ENCODE measurements at regions not wholly inside any gene's neighbourhood (a gene's known extent, or its start where the extent isn't known, plus 50 kb on each side); places are given as distances from the start of the nearest gene placed in this dataset.
"Not testable (repeated sequence)": the region's sequence is repeated elsewhere in the genome, so short reads cannot be mapped to it uniquely, and the experiment has no call there.

- H3K4me1 ChIP-seq (ENCODE audit: low read depth): no peaks in the 10 kb centered on the region
- peak; percentile 7 to 31 for DNase-seq (ENCODE audit: low read depth in 1 of 2, low spot score in 1 of 2)
- no peak overlapping the region for H3K27ac ChIP-seq
- H3K36me3 ChIP-seq: no peaks in the 10 kb centered on the region
- TF ChIP-seq CTCF (IDR thresholded peaks at IDR 0.05; ENCODE audit: low read depth, low read length): peak; percentile 36
- no peaks in the 10 kb centered on the region for H3K27me3 ChIP-seq
- H3K4me3 ChIP-seq: no peak overlapping the region
- H3K9me3 ChIP-seq (ENCODE audit: low read depth): no peaks in the 10 kb centered on the region
Measured at GRCh38 chrX:37509349-37509748, 62.1 kb upstream of the LANCL3 start.

- not testable (repeated sequence) for H3K27me3 ChIP-seq; H3K27ac ChIP-seq; H3K4me3 ChIP-seq; H3K9me3 ChIP-seq (ENCODE audit: low read depth); H3K36me3 ChIP-seq; DNase-seq (ENCODE audit: low read depth in 1 of 2, low spot score in 1 of 2); H3K4me1 ChIP-seq (ENCODE audit: low read depth)
Measured at GRCh38 chrX:37516512-37516911, 54.9 kb upstream of the LANCL3 start.

- not testable (repeated sequence) for H3K9me3 ChIP-seq (ENCODE audit: low read depth); DNase-seq (ENCODE audit: low read depth in 1 of 2, low spot score in 1 of 2); H3K4me3 ChIP-seq; H3K4me1 ChIP-seq (ENCODE audit: low read depth); H3K27me3 ChIP-seq; H3K36me3 ChIP-seq; H3K27ac ChIP-seq
Measured at GRCh38 chrX:37519261-37519660, 52.2 kb upstream of the LANCL3 start.

- not testable (repeated sequence) for H3K9me3 ChIP-seq (ENCODE audit: low read depth); H3K27me3 ChIP-seq; H3K4me1 ChIP-seq (ENCODE audit: low read depth); H3K4me3 ChIP-seq; H3K36me3 ChIP-seq; H3K27ac ChIP-seq
- DNase-seq (ENCODE audit: low read depth in 1 of 2, low spot score in 1 of 2): peak in 1 of 2 donors; percentile 1
Measured at GRCh38 chrX:37520860-37521450, 50.5 kb upstream of the LANCL3 start.

Measured in cardiac muscle cell (in vitro differentiated cells and primary cell).